BJ (cell line): ENCODE measurements at regions not wholly inside any gene's neighbourhood (a gene's known extent, or its start where the extent isn't known, plus 50 kb on each side); places are given as distances from the start of the nearest gene placed in this dataset.

ENCODE experiments used
- CTCF ChIA-PET: fragments of 350-600 bp; formaldehyde crosslinking; extraction: SDS; loops from one replicate; lab custom pipeline; 2021; ENCODE audit warnings: antibody characterized with exemption, inconsistent platforms; lab: Yijun Ruan, JAX
- POLR2A ChIA-PET: fragments of 300-600 bp; sonication (Branson Sonifier 250); formaldehyde crosslinking; extraction: SDS; loops from one replicate; lab custom pipeline; 2021; ENCODE audit warnings: antibody characterized with exemption; lab: Charles Lee
- DNase-seq: peaks from one replicate; pipeline ENCODE4 v3.0.0-alpha.2; 2011; ENCODE audit warnings: low read depth
- H3K27me3 ChIP-seq: 2 replicates; pipeline ENCODE4 v1.6.0; 2011; ENCODE audit warnings: low read length; ENCODE audit not compliant: control insufficient read depth, insufficient read depth
- H3K36me3 ChIP-seq: 2 replicates; pipeline ENCODE4 v1.5.1; 2011; ENCODE audit warnings: low read length; ENCODE audit not compliant: control insufficient read depth, insufficient read depth
- H3K4me3 ChIP-seq: 2 replicates; pipeline ENCODE4 v1.5.1; 2011; ENCODE audit warnings: low read depth, mild to moderate bottlenecking, control low read depth, low read length
- CTCF ChIP-seq: IDR thresholded peaks from 2 replicates; pipeline ENCODE4 v1.5.1; 2011; ENCODE audit warnings: low read depth, mild to moderate bottlenecking, control low read depth, inconsistent platforms, low read length, moderate library complexity; ENCODE audit not compliant: insufficient read depth

GRCh38 chr13:64197232-64197631, 2781.6 kb upstream of the PCDH20 start:
- Histone ChIP-seq H3K36me3 (no peaks in the 10 kb centered on the region), H3K4me3 (no peak overlapping the region), H3K27me3 (no peaks in the 10 kb centered on the region)
- no peak for TF ChIP-seq CTCF
- DNase-seq: no peak
- POLR2A ChIA-PET: no interaction called here
- CTCF ChIA-PET: no interaction called here

GRCh38 chr13:64186503-64187250, 2771.0 kb upstream of the PCDH20 start:
- ChIA-PET POLR2A (no interaction called here), CTCF (no interaction called here)
- TF ChIP-seq CTCF: no peak
- peak; percentile 1 for DNase-seq
- Histone ChIP-seq H3K4me3 (no peak overlapping the region), H3K27me3 (no peaks in the 10 kb centered on the region), H3K36me3 (no peaks in the 10 kb centered on the region)

- TF ChIP-seq CTCF: no peak
- ChIA-PET CTCF (no interaction called here), POLR2A (no interaction called here)
- H3K27me3 ChIP-seq: no peaks in the 10 kb centered on the region
- H3K4me3 ChIP-seq: no peak overlapping the region
- H3K36me3 ChIP-seq: no peaks in the 10 kb centered on the region
- no peak for DNase-seq
Measured at GRCh38 chr13:64186071-64186470, 2770.4 kb upstream of the PCDH20 start.

GRCh38 chr13:64180756-64181155, 2765.1 kb upstream of the PCDH20 start:
- H3K36me3 ChIP-seq: no peaks in the 10 kb centered on the region
- no peak overlapping the region for H3K4me3 ChIP-seq
- TF ChIP-seq CTCF: no peak
- POLR2A ChIA-PET: no interaction called here
- CTCF ChIA-PET: no interaction called here
- H3K27me3 ChIP-seq: no peaks in the 10 kb centered on the region
- DNase-seq: no peak

GRCh38 chr13:64165826-64166225, 2750.2 kb upstream of the PCDH20 start:
- CTCF ChIA-PET: no interaction called here

More at GRCh38 chr13:64165826-64166225, 2750.2 kb upstream of the PCDH20 start:
- H3K4me3 ChIP-seq: no peak overlapping the region
- H3K27me3 ChIP-seq: no peaks in the 10 kb centered on the region
- no peak for TF ChIP-seq CTCF
- no peaks in the 10 kb centered on the region for H3K36me3 ChIP-seq
- no peak for DNase-seq
- POLR2A ChIA-PET: no interaction called here
